KMS-11 (cell line): ENCODE measurements at regions not wholly inside any gene's neighbourhood (a gene's known extent, or its start where the extent isn't known, plus 50 kb on each side); places are given as distances from the start of the nearest gene placed in this dataset.

Source experiments
- H2AFZ ChIP-seq: fragments of 200-600 bp; sonication (generic); 2 replicates; pipeline ENCODE4 v1.6.1; 2016; ENCODE audit warnings: antibody characterized with exemption, mixed run types, low read depth
- H3K27ac ChIP-seq: fragments of 200-600 bp; sonication (generic); 2 replicates; pipeline ENCODE4 v1.6.1; 2016; ENCODE audit warnings: mild to moderate bottlenecking, mixed run types
- H3K27me3 ChIP-seq: fragments of 200-600 bp; sonication (generic); 2 replicates; pipeline ENCODE4 v1.6.1; 2017; ENCODE audit warnings: mild to moderate bottlenecking, low read depth, mixed run types, moderate library complexity; ENCODE audit not compliant: insufficient read depth
- H3K36me3 ChIP-seq: fragments of 200-600 bp; sonication (generic); 2 replicates; pipeline ENCODE4 v1.6.1; 2017; ENCODE audit warnings: mild to moderate bottlenecking, mixed run types; ENCODE audit not compliant: insufficient read depth
- H3K4me1 ChIP-seq: fragments of 200-600 bp; sonication (generic); 2 replicates; pipeline ENCODE4 v1.6.1; 2016; ENCODE audit warnings: mild to moderate bottlenecking, low read depth, mixed run types; ENCODE audit not compliant: poor library complexity, severe bottlenecking
- H3K4me2 ChIP-seq: fragments of 200-600 bp; sonication (generic); 2 replicates; pipeline ENCODE4 v1.7.0; 2016; ENCODE audit warnings: mild to moderate bottlenecking, mixed run types
- H3K4me3 ChIP-seq: fragments of 200-600 bp; sonication (generic); IDR thresholded peaks from 2 replicates; pipeline ENCODE4 v1.6.1; 2017; ENCODE audit warnings: low read depth, low read length, mixed read lengths; ENCODE audit not compliant: insufficient read depth
- H3K79me2 ChIP-seq: fragments of 200-600 bp; sonication (generic); 2 replicates; pipeline ENCODE4 v1.6.1; 2016; ENCODE audit warnings: low read depth, mixed run types; ENCODE audit not compliant: insufficient read depth
- H3K9ac ChIP-seq: fragments of 200-600 bp; sonication (generic); 2 replicates; pipeline ENCODE4 v1.6.1; 2016; ENCODE audit warnings: mild to moderate bottlenecking, mixed run types
- H4K20me1 ChIP-seq: fragments of 200-600 bp; sonication (generic); 2 replicates; pipeline ENCODE4 v1.6.1; 2016; ENCODE audit warnings: mild to moderate bottlenecking, mixed run types; ENCODE audit not compliant: insufficient read depth
- CTCF ChIP-seq: fragments of 200-600 bp; sonication (generic); conservative IDR thresholded peaks from 2 replicates; pipeline ENCODE4 v1.6.1; 2017; ENCODE audit warnings: low read depth, mild to moderate bottlenecking, antibody characterized with exemption, low read length, moderate library complexity, mixed read lengths

- Histone ChIP-seq H3K27ac (no peak overlapping the region), H3K4me1 (no peaks in the 10 kb centered on the region), H3K79me2 (no peaks in the 10 kb centered on the region), H3K4me2 (no peak overlapping the region), H3K4me3 (no peak overlapping the region), H3K9ac (no peak overlapping the region), H2AFZ (no peak overlapping the region), H3K27me3 (no peaks in the 10 kb centered on the region), H3K36me3 (no peaks in the 10 kb centered on the region), H4K20me1 (no peaks in the 10 kb centered on the region)
- no peak for TF ChIP-seq CTCF
Observed at GRCh38 chr12:126384026-126384564, 1318.9 kb downstream of the AACS start.

GRCh38 chr12:126385785-126386184, 1320.5 kb downstream of the AACS start:
- H3K27me3 ChIP-seq, result no peaks in the 10 kb centered on the region
- no peak overlapping the region for H3K4me2 ChIP-seq
- H4K20me1 ChIP-seq, result no peaks in the 10 kb centered on the region
- no peak for TF ChIP-seq CTCF
- no peaks in the 10 kb centered on the region for H3K4me1 ChIP-seq
- H3K4me3 ChIP-seq, result no peak overlapping the region
- no peaks in the 10 kb centered on the region for H3K36me3 ChIP-seq
- H3K27ac ChIP-seq, result no peak overlapping the region
- H3K9ac ChIP-seq, result no peak overlapping the region
- H2AFZ ChIP-seq, result no peak overlapping the region
- no peaks in the 10 kb centered on the region for H3K79me2 ChIP-seq

DNA sequence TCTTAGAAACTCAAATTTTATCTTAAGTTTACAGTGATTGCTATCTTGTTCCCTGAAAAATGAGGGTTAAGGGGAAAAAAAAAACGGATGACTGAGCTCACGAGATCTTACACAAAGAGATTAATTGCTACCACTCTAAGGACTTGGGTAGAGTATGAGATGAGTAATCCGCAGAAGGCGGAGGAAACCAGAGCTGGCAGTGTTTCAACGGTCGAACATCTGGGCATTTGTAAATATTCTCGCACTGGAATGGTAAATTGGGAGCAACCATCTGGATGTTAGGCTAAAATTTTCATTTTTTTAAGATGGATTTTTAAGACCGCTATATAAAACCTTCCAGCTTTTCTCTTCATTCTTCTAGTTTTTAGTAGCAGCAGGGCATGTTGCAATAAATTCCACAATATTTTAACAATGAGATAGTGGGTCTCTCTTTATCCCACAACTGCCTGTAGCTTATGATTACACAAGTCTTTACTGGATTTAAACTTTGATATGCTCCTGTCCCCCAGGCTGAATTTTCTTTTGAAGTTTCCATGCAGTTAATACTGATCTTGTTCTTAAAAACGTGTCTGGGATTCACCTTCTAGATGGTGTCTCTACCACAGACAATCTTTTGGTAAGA, 1324.1 kb downstream of the AACS start:
- no peaks in the 10 kb centered on the region for H3K36me3 ChIP-seq
- H2AFZ ChIP-seq, result no peak overlapping the region
- H3K4me2 ChIP-seq, result no peak overlapping the region
- H3K27ac ChIP-seq, result no peak overlapping the region
- H3K27me3 ChIP-seq, result no peaks in the 10 kb centered on the region
- no peaks in the 10 kb centered on the region for H3K4me1 ChIP-seq
- no peak for TF ChIP-seq CTCF
- no peak overlapping the region for H3K9ac ChIP-seq
- no peaks in the 10 kb centered on the region for H3K79me2 ChIP-seq
- no peaks in the 10 kb centered on the region for H4K20me1 ChIP-seq
- H3K4me3 ChIP-seq, result no peak overlapping the region

- no peak overlapping the region for H3K9ac ChIP-seq
- H2AFZ ChIP-seq, result no peak overlapping the region
- H3K27me3 ChIP-seq, result no peaks in the 10 kb centered on the region
- H3K4me2 ChIP-seq, result no peak overlapping the region
- no peak overlapping the region for H3K4me3 ChIP-seq
- TF ChIP-seq CTCF, result no peak
- no peaks in the 10 kb centered on the region for H4K20me1 ChIP-seq
- no peaks in the 10 kb centered on the region for H3K4me1 ChIP-seq
- no peaks in the 10 kb centered on the region for H3K79me2 ChIP-seq
- no peaks in the 10 kb centered on the region for H3K36me3 ChIP-seq
- no peak overlapping the region for H3K27ac ChIP-seq
Observed at GRCh38 chr12:126389961-126390360, 1324.7 kb downstream of the AACS start.
